GM12878 (cell line): ENCODE measurements at regions not wholly inside any gene's neighbourhood (a gene's known extent, or its start where the extent isn't known, plus 50 kb on each side); places are given as distances from the start of the nearest gene placed in this dataset.

ENCODE experiments used
- ATAC-seq: fragments of 200-7000 bp; cut with Tn5 transposase; 3 replicates; pipeline ENCODE4 v1.9.1; 2020; ENCODE audit warnings: mild to moderate bottlenecking, moderate library complexity
- BruUV-seq: library from RNA; stranded (reverse); fragments of 400-500 nt; replicated peaks from 2 replicates; lab custom pipeline; 2021; lab: Mats Ljungman, UMichigan
- CTCF ChIA-PET: fragments of 300-600 bp; sonication (Branson Sonifier 250); formaldehyde crosslinking; extraction: SDS; loops from one replicate; lab custom pipeline; 2021; ENCODE audit warnings: inconsistent platforms; lab: Yijun Ruan, JAX
- POLR2A ChIA-PET: fragments of 350-600 bp; formaldehyde crosslinking; extraction: SDS; loops from one replicate; lab custom pipeline; 2021; ENCODE audit warnings: inconsistent platforms; lab: Charles Lee
- RAD21 ChIA-PET: fragments of 300-600 bp; sonication (Branson Sonifier 250); formaldehyde crosslinking; loops from one replicate; lab custom pipeline; 2023; ENCODE audit warnings: antibody characterized with exemption; ENCODE audit not compliant: unreplicated experiment; lab: Charles Lee
- SMC1A ChIA-PET: fragments of 300-600 bp; sonication (Branson Sonifier 250); formaldehyde crosslinking; loops from one replicate; lab custom pipeline; 2023; ENCODE audit not compliant: unreplicated experiment, uncharacterized antibody; lab: Charles Lee
- DNase-seq: peaks from one replicate; pipeline ENCODE4 v3.0.0-alpha.2; 2011; ENCODE audit warnings: low read depth, low spot score
- FAIRE-seq: peaks from 3 replicates; lab custom pipeline; 2011; peaks lifted over from hg19 to GRCh38; lab: Jason Lieb, UNC
- H2AFZ ChIP-seq: 2 replicates; pipeline ENCODE4 v1.6.0; 2011; ENCODE audit warnings: low read depth, low read length, control low read depth; ENCODE audit not compliant: control insufficient read depth
- H3K27ac ChIP-seq: 2 replicates; pipeline ENCODE4 v1.5.1; 2011; ENCODE audit warnings: control low read depth; ENCODE audit not compliant: control insufficient read depth, insufficient read depth
- H3K27me3 ChIP-seq, 2 experiments: replicated peaks in 1 of 2; 2 replicates each; pipeline versions ENCODE4 v1.6.0 to v1.6.1; 2011; ENCODE audit warnings: low read length in 1 of 2; ENCODE audit not compliant: control insufficient read depth in 2 of 2, insufficient read depth in 2 of 2
- H3K36me3 ChIP-seq, 2 experiments: 2 replicates each; pipeline ENCODE4 v1.5.1; 2011; ENCODE audit warnings: low read length in 1 of 2; ENCODE audit not compliant: control insufficient read depth in 2 of 2, insufficient read depth in 2 of 2
- H3K4me1 ChIP-seq: 2 replicates; pipeline ENCODE4 v1.6.1; 2011; ENCODE audit warnings: mild to moderate bottlenecking, low read length, moderate library complexity, mixed read lengths; ENCODE audit not compliant: control insufficient read depth, insufficient read depth
- H3K4me2 ChIP-seq: 2 replicates; pipeline ENCODE4 v1.6.0; 2011; ENCODE audit warnings: control low read depth; ENCODE audit not compliant: control insufficient read depth, insufficient read depth
- H3K4me3 ChIP-seq: fragments of 200-600 bp; sonication (generic); 2 replicates; pipeline ENCODE4 v1.5.1; 2016
- H3K79me2 ChIP-seq: 2 replicates; pipeline ENCODE4 v1.6.0; 2011; ENCODE audit warnings: low read length; ENCODE audit not compliant: control insufficient read depth, insufficient read depth
- H3K9ac ChIP-seq: 2 replicates; pipeline ENCODE4 v1.8.0; 2011; ENCODE audit warnings: low read length, control low read depth, mixed read lengths; ENCODE audit not compliant: control insufficient read depth, insufficient read depth
- H3K9me3 ChIP-seq: replicated peaks from 3 replicates; pipeline ENCODE4 v1.5.1; 2011; ENCODE audit warnings: mild to moderate bottlenecking, low read length; ENCODE audit not compliant: control insufficient read depth, insufficient read depth
- H4K20me1 ChIP-seq: 2 replicates; pipeline ENCODE4 v1.6.0; 2011; ENCODE audit not compliant: control insufficient read depth, insufficient read depth
- DPF2 ChIP-seq: fragments of 450-650 bp; IDR thresholded peaks from 2 replicates; pipeline ENCODE4 v1.6.1; 2017; ENCODE audit warnings: mild to moderate bottlenecking
- EP300 ChIP-seq, 2 experiments: fragments of 150-350 bp in 1 of 2; IDR thresholded peaks; 2 replicates each; pipeline ENCODE4 v1.6.1; 2011 to 2012; ENCODE audit warnings: low read depth in 2 of 2, low read length in 2 of 2, borderline replicate concordance in 1 of 2, improper control_type of control experiment in 1 of 2, inconsistent platforms in 1 of 2; ENCODE audit not compliant: control insufficient read depth in 1 of 2
- FOS ChIP-seq: IDR thresholded peaks from 3 replicates; pipeline ENCODE4 v1.6.1; 2011; ENCODE audit warnings: borderline replicate concordance; ENCODE audit not compliant: insufficient read length; ENCODE audit errors: extremely low read depth
- HDAC2 ChIP-seq: fragments of 200-600 bp; sonication (generic); IDR thresholded peaks from 2 replicates; pipeline ENCODE4 v1.6.1; 2017
- KAT2A ChIP-seq: conservative IDR thresholded peaks from 2 replicates; pipeline ENCODE4 v1.6.1; 2011; ENCODE audit warnings: low read depth, low read length; ENCODE audit not compliant: control insufficient read depth
- ZBED1 ChIP-seq: IDR thresholded peaks from 2 replicates; pipeline ENCODE4 v1.6.1; 2016; ENCODE audit warnings: borderline replicate concordance
- WGBS: methylation state at CpG from one replicate; pipeline ENCODE4 v1.1.6; 2016; ENCODE audit warnings: low lambda C conversion rate; ENCODE audit not compliant: insufficient replicate concordance, insufficient coverage; ENCODE audit errors: missing lambda C conversion rate; 5-methylcytosine and 5-hydroxymethylcytosine counted together
- in situ Hi-C: fragments of 300-500 bp; cut with MboI; formaldehyde crosslinking; loops from 9 replicates; pipeline ENCODE4 v1.14.3; 2018; ENCODE audit warnings: mixed read lengths
- intact Hi-C: fragments of 100-400 bp; cut with micrococcal nuclease; formaldehyde crosslinking; loops from one replicate; pipeline ENCODE4 v1.14.2; 2022; ENCODE audit not compliant: unreplicated experiment
- TF ChIP-seq, protein P1 (sequence below), 3 experiments: IDR thresholded peaks in 2 of 3; conservative IDR thresholded peaks in 1 of 3; 2 replicates each; pipeline ENCODE4 v1.5.1; 2011; ENCODE audit warnings: low read depth in 3 of 3, low read length in 3 of 3, mild to moderate bottlenecking in 3 of 3, control low read depth in 2 of 3, moderate library complexity in 2 of 3, inconsistent platforms in 1 of 3, mixed read lengths in 1 of 3; ENCODE audit not compliant: control insufficient read depth in 2 of 3, insufficient read depth in 1 of 3; ENCODE audit errors: extremely low read depth in 1 of 3

DNA sequence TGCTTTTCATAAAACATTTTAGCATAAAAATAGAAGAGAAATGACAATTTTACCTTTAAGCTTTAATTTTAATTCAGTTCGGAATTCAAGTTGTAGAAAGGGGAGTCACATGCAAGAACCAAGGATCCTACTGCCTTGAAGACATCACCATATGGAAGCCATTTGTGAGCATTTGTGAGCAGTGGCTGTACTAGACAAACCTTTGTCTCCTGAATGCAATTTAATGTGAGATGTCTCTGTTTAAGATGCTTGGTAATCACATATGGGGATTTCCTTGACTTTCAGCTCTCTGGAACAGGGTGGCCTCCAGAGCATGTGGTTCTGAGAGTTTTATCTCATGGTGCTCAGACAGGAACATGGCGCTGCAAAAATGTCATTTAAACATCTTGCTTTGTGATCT lies 421.8 kb downstream of the NYAP2 start:
- H4K20me1 ChIP-seq = no peaks in the 10 kb centered on the region
- ATAC-seq (no peak), DNase-seq (no peak), FAIRE-seq (no peak)
- no peaks in the 10 kb centered on the region for H3K36me3 ChIP-seq
- intact Hi-C loops (no loop called here), in situ Hi-C loops (no loop called here)
- no peaks in the 10 kb centered on the region for H3K79me2 ChIP-seq
- no peaks in the 10 kb centered on the region for H3K9me3 ChIP-seq
- WGBS = 7% methylated on average over 2 of the region's 2 CpGs
- BruUV-seq = no TSS peak
- CTCF ChIA-PET = no interaction called here
- RAD21 ChIA-PET = no interaction called here
- POLR2A ChIA-PET = no interaction called here
- H3K27ac ChIP-seq = no peak overlapping the region
- H3K4me3 ChIP-seq = no peak overlapping the region
- no peak overlapping the region for H2AFZ ChIP-seq
- no peak overlapping the region for H3K9ac ChIP-seq
- no peak for TF ChIP-seq ZBED1
- TF ChIP-seq FOS = no peak
- TF ChIP-seq KAT2A = no peak
- TF ChIP-seq, protein P1, sequence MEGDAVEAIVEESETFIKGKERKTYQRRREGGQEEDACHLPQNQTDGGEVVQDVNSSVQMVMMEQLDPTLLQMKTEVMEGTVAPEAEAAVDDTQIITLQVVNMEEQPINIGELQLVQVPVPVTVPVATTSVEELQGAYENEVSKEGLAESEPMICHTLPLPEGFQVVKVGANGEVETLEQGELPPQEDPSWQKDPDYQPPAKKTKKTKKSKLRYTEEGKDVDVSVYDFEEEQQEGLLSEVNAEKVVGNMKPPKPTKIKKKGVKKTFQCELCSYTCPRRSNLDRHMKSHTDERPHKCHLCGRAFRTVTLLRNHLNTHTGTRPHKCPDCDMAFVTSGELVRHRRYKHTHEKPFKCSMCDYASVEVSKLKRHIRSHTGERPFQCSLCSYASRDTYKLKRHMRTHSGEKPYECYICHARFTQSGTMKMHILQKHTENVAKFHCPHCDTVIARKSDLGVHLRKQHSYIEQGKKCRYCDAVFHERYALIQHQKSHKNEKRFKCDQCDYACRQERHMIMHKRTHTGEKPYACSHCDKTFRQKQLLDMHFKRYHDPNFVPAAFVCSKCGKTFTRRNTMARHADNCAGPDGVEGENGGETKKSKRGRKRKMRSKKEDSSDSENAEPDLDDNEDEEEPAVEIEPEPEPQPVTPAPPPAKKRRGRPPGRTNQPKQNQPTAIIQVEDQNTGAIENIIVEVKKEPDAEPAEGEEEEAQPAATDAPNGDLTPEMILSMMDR (IDR thresholded peaks at IDR 0.05 in 2 of 3, conservative IDR thresholded peaks at IDR 0.05 in 1 of 3; ENCODE audit: control insufficient read depth in 2 of 3, extremely low read depth in 1 of 3, insufficient read depth in 1 of 3, low read depth in 3 of 3, low read length in 3 of 3) = no peak
- TF ChIP-seq DPF2 = no peak
- TF ChIP-seq EP300 (IDR thresholded peaks at IDR 0.05; ENCODE audit: borderline replicate concordance in 1 of 2, control insufficient read depth in 1 of 2, low read depth in 2 of 2, low read length in 2 of 2) = no peak
- no peak for TF ChIP-seq HDAC2
- H3K27me3 ChIP-seq = no peaks in the 10 kb centered on the region
- SMC1A ChIA-PET = interaction anchor here (1.1 to 1.2 kb wide), 2 partner anchors 12 to 402 kb away, joined by 3 read pairs; no protein-coding TSS in a partner anchor
- H3K4me2 ChIP-seq = no peak overlapping the region
- H3K4me1 ChIP-seq = no peaks in the 10 kb centered on the region
